HEK293 (cell line): ENCODE measurements at regions not wholly inside any gene's neighbourhood (a gene's known extent, or its start where the extent isn't known, plus 50 kb on each side); places are given as distances from the start of the nearest gene placed in this dataset.

ENCODE experiments used
- CTCF ChIA-PET: fragments of 350-600 bp; formaldehyde crosslinking; extraction: SDS; loops from one replicate; lab custom pipeline; 2021; ENCODE audit warnings: antibody characterized with exemption; lab: Yijun Ruan, JAX
- POLR2A ChIA-PET: fragments of 300-600 bp; formaldehyde crosslinking; extraction: SDS; loops from one replicate; lab custom pipeline; 2020; ENCODE audit warnings: antibody characterized with exemption, inconsistent platforms; lab: Yijun Ruan, JAX
- H3K27ac ChIP-seq: fragments of 200-500 bp; sonication (Bioruptor generic); 2 replicates; pipeline ENCODE4 v1.5.1; 2014; ENCODE audit warnings: low read depth, low read length, control low read depth, inconsistent platforms; ENCODE audit errors: extremely low read depth
- H3K36me3 ChIP-seq, 2 experiments: fragments of 200-500 bp in 1 of 2; sonication (Bioruptor generic) in 1 of 2; 1 replicate in 1 of 2; 2 replicates in 1 of 2; pipeline ENCODE4 v1.5.1; 2014 to 2017; ENCODE audit warnings: inconsistent platforms in 2 of 2, low read length in 2 of 2; ENCODE audit not compliant: control insufficient read depth in 2 of 2, insufficient read depth in 1 of 2
- H3K4me1 ChIP-seq: fragments of 200-500 bp; sonication (Bioruptor generic); 2 replicates; pipeline ENCODE4 v1.5.1; 2014; ENCODE audit warnings: mild to moderate bottlenecking, low read length, inconsistent platforms; ENCODE audit not compliant: control insufficient read depth, insufficient read depth
- H3K4me3 ChIP-seq: 2 replicates; pipeline ENCODE4 v1.5.1; 2011; ENCODE audit warnings: low read depth, mild to moderate bottlenecking, control low read depth, low read length, moderate library complexity
- H3K9me3 ChIP-seq: fragments of 200-500 bp; sonication (Bioruptor generic); 2 replicates; pipeline ENCODE4 v1.5.1; 2014; ENCODE audit warnings: low read depth, low read length, inconsistent platforms; ENCODE audit not compliant: control insufficient read depth, insufficient read depth
- GLIS1 ChIP-seq: fragments of 450-650 bp; formaldehyde crosslinking; IDR thresholded peaks from 2 replicates; pipeline ENCODE4 v1.5.1; 2016; ENCODE audit warnings: missing biosample characterization, missing genetic modification characterization
- GLIS2 ChIP-seq: fragments of 450-650 bp; formaldehyde crosslinking; IDR thresholded peaks from 2 replicates; pipeline ENCODE4 v1.5.1; 2016; ENCODE audit warnings: missing biosample characterization, missing genetic modification characterization
- HOXD13 ChIP-seq: sonication (generic); formaldehyde crosslinking; IDR thresholded peaks from 2 replicates; pipeline ENCODE4 v1.8.0; 2022; ENCODE audit warnings: missing genetic modification reagents, borderline replicate concordance
- MZF1 ChIP-seq: fragments of 450-650 bp; formaldehyde crosslinking; IDR thresholded peaks from 2 replicates; pipeline ENCODE4 v1.5.1; 2017; ENCODE audit warnings: missing biosample characterization, missing genetic modification characterization, borderline replicate concordance
- SALL2 ChIP-seq: fragments of 450-650 bp; formaldehyde crosslinking; IDR thresholded peaks from 2 replicates; pipeline ENCODE4 v1.5.0; 2017; ENCODE audit warnings: missing biosample characterization, mild to moderate bottlenecking, missing genetic modification characterization, borderline replicate concordance
- ZFHX2 ChIP-seq: fragments of 450-650 bp; formaldehyde crosslinking; conservative IDR thresholded peaks from 2 replicates; pipeline ENCODE4 v1.5.1; 2016; ENCODE audit warnings: missing biosample characterization, missing genetic modification characterization
- ZNF157 ChIP-seq: fragments of 450-650 bp; formaldehyde crosslinking; IDR thresholded peaks from 2 replicates; pipeline ENCODE4 v1.5.1; 2016; ENCODE audit warnings: missing biosample characterization, missing genetic modification characterization
- ZNF19 ChIP-seq: fragments of 450-650 bp; formaldehyde crosslinking; IDR thresholded peaks from 2 replicates; pipeline ENCODE4; 2016; ENCODE audit warnings: missing biosample characterization, missing genetic modification characterization, low read depth
- ZNF23 ChIP-seq: fragments of 450-650 bp; formaldehyde crosslinking; IDR thresholded peaks from 2 replicates; pipeline ENCODE4 v1.5.1; 2016; ENCODE audit warnings: missing biosample characterization, missing genetic modification characterization, borderline replicate concordance
- ZNF302 ChIP-seq: fragments of 450-650 bp; formaldehyde crosslinking; IDR thresholded peaks from 2 replicates; pipeline ENCODE4 v1.5.1; 2016; ENCODE audit warnings: missing biosample characterization, missing genetic modification characterization, low read depth
- ZNF350 ChIP-seq: fragments of 450-650 bp; formaldehyde crosslinking; IDR thresholded peaks from 2 replicates; pipeline ENCODE4 v1.5.0; 2017; ENCODE audit warnings: missing biosample characterization, mild to moderate bottlenecking, missing genetic modification characterization
- ZNF354C ChIP-seq: fragments of 450-650 bp; formaldehyde crosslinking; IDR thresholded peaks from 2 replicates; pipeline ENCODE4 v1.5.1; 2016; ENCODE audit warnings: missing biosample characterization, missing genetic modification characterization, low read depth, borderline replicate concordance
- ZNF391 ChIP-seq: fragments of 450-650 bp; formaldehyde crosslinking; IDR thresholded peaks from 2 replicates; pipeline ENCODE4 v1.5.1; 2016; ENCODE audit warnings: low read depth, missing biosample characterization, missing genetic modification characterization, borderline replicate concordance
- ZNF501 ChIP-seq: fragments of 450-650 bp; formaldehyde crosslinking; IDR thresholded peaks from 2 replicates; pipeline ENCODE4 v1.5.1; 2016; ENCODE audit warnings: missing biosample characterization, missing genetic modification characterization
- ZNF514 ChIP-seq: fragments of 450-650 bp; formaldehyde crosslinking; IDR thresholded peaks from 2 replicates; pipeline ENCODE4 v1.5.1; 2016; ENCODE audit warnings: missing biosample characterization, missing genetic modification characterization
- ZNF549 ChIP-seq: fragments of 450-650 bp; IDR thresholded peaks from 2 replicates; pipeline ENCODE4 v1.5.1; 2018; ENCODE audit warnings: missing biosample characterization, missing genetic modification characterization, mild to moderate bottlenecking, inconsistent platforms, moderate library complexity
- ZNF596 ChIP-seq: fragments of 450-650 bp; IDR thresholded peaks from 2 replicates; pipeline ENCODE4 v1.5.0; 2018; ENCODE audit warnings: missing biosample characterization, mild to moderate bottlenecking, missing genetic modification characterization, moderate library complexity
- ZNF629 ChIP-seq: fragments of 450-650 bp; formaldehyde crosslinking; IDR thresholded peaks from 2 replicates; pipeline ENCODE4 v1.5.1; 2017; ENCODE audit warnings: missing biosample characterization, missing genetic modification characterization
- ZNF658 ChIP-seq: fragments of 450-650 bp; formaldehyde crosslinking; IDR thresholded peaks from 2 replicates; pipeline ENCODE4; 2016; ENCODE audit warnings: missing biosample characterization, missing genetic modification characterization
- ZNF677 ChIP-seq: fragments of 450-650 bp; IDR thresholded peaks from 2 replicates; pipeline ENCODE4 v1.5.0; 2018; ENCODE audit warnings: missing biosample characterization, mild to moderate bottlenecking, missing genetic modification characterization, moderate library complexity
- ZNF707 ChIP-seq: fragments of 450-650 bp; formaldehyde crosslinking; IDR thresholded peaks from 2 replicates; pipeline ENCODE4 v1.5.1; 2016; ENCODE audit warnings: missing biosample characterization, missing genetic modification characterization
- ZNF747 ChIP-seq: fragments of 450-650 bp; formaldehyde crosslinking; IDR thresholded peaks from 2 replicates; pipeline ENCODE4 v1.5.1; 2016; ENCODE audit warnings: missing biosample characterization, missing genetic modification characterization
- ZNF76 ChIP-seq: fragments of 450-650 bp; formaldehyde crosslinking; IDR thresholded peaks from 2 replicates; pipeline ENCODE4; 2016; ENCODE audit warnings: low read depth, missing biosample characterization, missing genetic modification characterization, borderline replicate concordance
- ZNF776 ChIP-seq: fragments of 450-650 bp; formaldehyde crosslinking; IDR thresholded peaks from 2 replicates; pipeline ENCODE4 v1.5.0; 2017; ENCODE audit warnings: missing biosample characterization, missing genetic modification characterization, borderline replicate concordance
- ZNF843 ChIP-seq: fragments of 450-650 bp; formaldehyde crosslinking; IDR thresholded peaks from 2 replicates; pipeline ENCODE4 v1.5.1; 2016; ENCODE audit warnings: missing biosample characterization, missing genetic modification characterization
- ZXDB ChIP-seq: fragments of 450-650 bp; formaldehyde crosslinking; IDR thresholded peaks from 2 replicates; pipeline ENCODE4 v1.5.1; 2016; ENCODE audit warnings: missing biosample characterization, missing genetic modification characterization
- TF ChIP-seq, protein P1 (sequence below): fragments of 450-650 bp; formaldehyde crosslinking; IDR thresholded peaks from 2 replicates; pipeline ENCODE4 v1.5.1; 2017; ENCODE audit warnings: missing biosample characterization, missing genetic modification characterization
- TF ChIP-seq, protein P2 (sequence below): fragments of 450-650 bp; formaldehyde crosslinking; IDR thresholded peaks from 2 replicates; pipeline ENCODE4 v1.5.1; 2016; ENCODE audit warnings: missing biosample characterization, missing genetic modification characterization
- TF ChIP-seq, protein P3 (sequence below): fragments of 450-650 bp; formaldehyde crosslinking; IDR thresholded peaks from 2 replicates; pipeline ENCODE4 v1.5.1; 2016; ENCODE audit warnings: missing biosample characterization, missing genetic modification characterization, borderline replicate concordance
- TF ChIP-seq, protein P4 (sequence below): fragments of 450-650 bp; formaldehyde crosslinking; IDR thresholded peaks from 2 replicates; pipeline ENCODE4 v1.5.1; 2017; ENCODE audit warnings: missing biosample characterization, missing genetic modification characterization
- TF ChIP-seq, protein P5 (sequence below): fragments of 450-650 bp; formaldehyde crosslinking; IDR thresholded peaks from 2 replicates; pipeline ENCODE4 v1.5.1; 2017; ENCODE audit warnings: missing biosample characterization, missing genetic modification characterization

DNA sequence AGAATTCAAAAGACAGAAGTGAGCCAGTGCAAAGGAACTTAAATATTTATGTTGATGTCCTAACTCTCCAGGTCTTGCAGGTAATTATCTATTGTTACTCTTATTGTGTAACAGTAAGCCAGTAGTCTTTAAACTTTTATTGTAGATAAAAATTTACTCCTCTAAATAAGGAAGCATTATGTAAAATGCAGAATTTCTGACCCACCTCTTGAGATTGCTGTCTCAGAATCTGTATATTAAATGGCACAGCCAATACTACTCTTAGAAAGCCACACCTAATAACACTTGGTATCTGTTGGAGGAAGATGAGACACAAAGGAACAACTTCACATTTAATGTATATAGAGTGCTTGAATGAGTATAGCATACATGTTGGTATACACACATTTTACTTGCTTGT, 613.5 kb upstream of the ZNF804A start:
- ChIA-PET POLR2A (no interaction called here), CTCF (no interaction called here)
- Histone ChIP-seq H3K9me3 (no peaks in the 10 kb centered on the region), H3K4me3 (no peak overlapping the region), H3K36me3 (no peaks in the 10 kb centered on the region), H3K4me1 (no peaks in the 10 kb centered on the region), H3K27ac (no peak overlapping the region)
- no peak for TF ChIP-seq ZNF843
- no peak for TF ChIP-seq GLIS1 (tag by site-specific recombination)
- TF ChIP-seq ZNF76 (tag by site-specific recombination) = no peak
- TF ChIP-seq, protein P1, sequence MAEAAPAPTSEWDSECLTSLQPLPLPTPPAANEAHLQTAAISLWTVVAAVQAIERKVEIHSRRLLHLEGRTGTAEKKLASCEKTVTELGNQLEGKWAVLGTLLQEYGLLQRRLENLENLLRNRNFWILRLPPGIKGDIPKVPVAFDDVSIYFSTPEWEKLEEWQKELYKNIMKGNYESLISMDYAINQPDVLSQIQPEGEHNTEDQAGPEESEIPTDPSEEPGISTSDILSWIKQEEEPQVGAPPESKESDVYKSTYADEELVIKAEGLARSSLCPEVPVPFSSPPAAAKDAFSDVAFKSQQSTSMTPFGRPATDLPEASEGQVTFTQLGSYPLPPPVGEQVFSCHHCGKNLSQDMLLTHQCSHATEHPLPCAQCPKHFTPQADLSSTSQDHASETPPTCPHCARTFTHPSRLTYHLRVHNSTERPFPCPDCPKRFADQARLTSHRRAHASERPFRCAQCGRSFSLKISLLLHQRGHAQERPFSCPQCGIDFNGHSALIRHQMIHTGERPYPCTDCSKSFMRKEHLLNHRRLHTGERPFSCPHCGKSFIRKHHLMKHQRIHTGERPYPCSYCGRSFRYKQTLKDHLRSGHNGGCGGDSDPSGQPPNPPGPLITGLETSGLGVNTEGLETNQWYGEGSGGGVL (tag by site-specific recombination) = no peak
- TF ChIP-seq ZNF501 (tag by site-specific recombination) = no peak
- no peak for TF ChIP-seq SALL2 (tag by site-specific recombination)
- TF ChIP-seq ZNF391 = no peak
- TF ChIP-seq ZNF596 (tag by site-specific recombination) = no peak
- no peak for TF ChIP-seq ZXDB (tag by site-specific recombination)
- TF ChIP-seq HOXD13 = no peak
- no peak for TF ChIP-seq ZNF302 (tag by site-specific recombination)
- TF ChIP-seq, protein P2, sequence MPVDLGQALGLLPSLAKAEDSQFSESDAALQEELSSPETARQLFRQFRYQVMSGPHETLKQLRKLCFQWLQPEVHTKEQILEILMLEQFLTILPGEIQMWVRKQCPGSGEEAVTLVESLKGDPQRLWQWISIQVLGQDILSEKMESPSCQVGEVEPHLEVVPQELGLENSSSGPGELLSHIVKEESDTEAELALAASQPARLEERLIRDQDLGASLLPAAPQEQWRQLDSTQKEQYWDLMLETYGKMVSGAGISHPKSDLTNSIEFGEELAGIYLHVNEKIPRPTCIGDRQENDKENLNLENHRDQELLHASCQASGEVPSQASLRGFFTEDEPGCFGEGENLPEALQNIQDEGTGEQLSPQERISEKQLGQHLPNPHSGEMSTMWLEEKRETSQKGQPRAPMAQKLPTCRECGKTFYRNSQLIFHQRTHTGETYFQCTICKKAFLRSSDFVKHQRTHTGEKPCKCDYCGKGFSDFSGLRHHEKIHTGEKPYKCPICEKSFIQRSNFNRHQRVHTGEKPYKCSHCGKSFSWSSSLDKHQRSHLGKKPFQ (tag by site-specific recombination) = no peak
- no peak for TF ChIP-seq ZNF549
- TF ChIP-seq ZNF629 (tag by site-specific recombination) = no peak
- no peak for TF ChIP-seq ZNF658 (tag by site-specific recombination)

DNA sequence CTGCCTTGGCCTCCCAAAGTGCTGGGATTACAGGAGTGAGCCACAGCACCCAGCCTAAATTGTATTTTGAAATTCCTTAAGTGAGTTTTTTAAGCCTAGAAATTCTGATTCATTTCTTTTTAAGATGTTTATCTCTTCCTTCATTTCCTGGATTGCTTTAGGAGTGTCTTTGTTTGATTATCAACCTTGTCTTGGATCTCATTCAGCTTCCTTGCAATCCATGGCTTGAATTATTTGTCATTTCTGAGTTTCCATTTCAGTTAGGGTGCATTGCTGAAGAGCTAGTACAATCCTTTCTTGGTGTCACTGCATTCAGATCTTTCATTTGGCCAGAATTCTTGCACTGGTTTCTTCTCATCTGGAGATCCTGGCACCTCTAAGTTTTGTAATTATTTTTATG, 606.4 kb upstream of the ZNF804A start:
- ChIA-PET POLR2A (no interaction called here), CTCF (no interaction called here)
- Histone ChIP-seq H3K9me3 (no peaks in the 10 kb centered on the region; the same call in 1 of the 2 replicates), H3K36me3 (no peaks in the 10 kb centered on the region), H3K4me1 (peaks cover 4% of the 10 kb centered on the region; the same call in 1 of the 2 replicates), H3K4me3 (no peak overlapping the region), H3K27ac (no peak overlapping the region)
- TF ChIP-seq ZNF23 (no peak), ZNF354C (no peak), ZNF707 (tag by site-specific recombination) (no peak), ZFHX2 (no peak), ZNF677 (tag by site-specific recombination) (no peak), ZNF514 (tag by site-specific recombination) (no peak), ZNF19 (no peak), ZNF596 (tag by site-specific recombination) (no peak), ZNF747 (tag by site-specific recombination) (no peak), ZNF350 (tag by site-specific recombination) (no peak), ZNF157 (no peak), MZF1 (tag by site-specific recombination) (no peak), ZNF776 (tag by site-specific recombination) (no peak), GLIS2 (no peak)
- TF ChIP-seq, protein P3, sequence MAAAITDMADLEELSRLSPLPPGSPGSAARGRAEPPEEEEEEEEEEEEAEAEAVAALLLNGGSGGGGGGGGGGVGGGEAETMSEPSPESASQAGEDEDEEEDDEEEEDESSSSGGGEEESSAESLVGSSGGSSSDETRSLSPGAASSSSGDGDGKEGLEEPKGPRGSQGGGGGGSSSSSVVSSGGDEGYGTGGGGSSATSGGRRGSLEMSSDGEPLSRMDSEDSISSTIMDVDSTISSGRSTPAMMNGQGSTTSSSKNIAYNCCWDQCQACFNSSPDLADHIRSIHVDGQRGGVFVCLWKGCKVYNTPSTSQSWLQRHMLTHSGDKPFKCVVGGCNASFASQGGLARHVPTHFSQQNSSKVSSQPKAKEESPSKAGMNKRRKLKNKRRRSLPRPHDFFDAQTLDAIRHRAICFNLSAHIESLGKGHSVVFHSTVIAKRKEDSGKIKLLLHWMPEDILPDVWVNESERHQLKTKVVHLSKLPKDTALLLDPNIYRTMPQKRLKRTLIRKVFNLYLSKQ (tag by site-specific recombination) = no peak
- TF ChIP-seq, protein P4, sequence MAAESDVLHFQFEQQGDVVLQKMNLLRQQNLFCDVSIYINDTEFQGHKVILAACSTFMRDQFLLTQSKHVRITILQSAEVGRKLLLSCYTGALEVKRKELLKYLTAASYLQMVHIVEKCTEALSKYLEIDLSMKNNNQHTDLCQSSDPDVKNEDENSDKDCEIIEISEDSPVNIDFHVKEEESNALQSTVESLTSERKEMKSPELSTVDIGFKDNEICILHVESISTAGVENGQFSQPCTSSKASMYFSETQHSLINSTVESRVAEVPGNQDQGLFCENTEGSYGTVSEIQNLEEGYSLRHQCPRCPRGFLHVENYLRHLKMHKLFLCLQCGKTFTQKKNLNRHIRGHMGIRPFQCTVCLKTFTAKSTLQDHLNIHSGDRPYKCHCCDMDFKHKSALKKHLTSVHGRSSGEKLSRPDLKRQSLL (tag by site-specific recombination) = no peak
- TF ChIP-seq, protein P5, sequence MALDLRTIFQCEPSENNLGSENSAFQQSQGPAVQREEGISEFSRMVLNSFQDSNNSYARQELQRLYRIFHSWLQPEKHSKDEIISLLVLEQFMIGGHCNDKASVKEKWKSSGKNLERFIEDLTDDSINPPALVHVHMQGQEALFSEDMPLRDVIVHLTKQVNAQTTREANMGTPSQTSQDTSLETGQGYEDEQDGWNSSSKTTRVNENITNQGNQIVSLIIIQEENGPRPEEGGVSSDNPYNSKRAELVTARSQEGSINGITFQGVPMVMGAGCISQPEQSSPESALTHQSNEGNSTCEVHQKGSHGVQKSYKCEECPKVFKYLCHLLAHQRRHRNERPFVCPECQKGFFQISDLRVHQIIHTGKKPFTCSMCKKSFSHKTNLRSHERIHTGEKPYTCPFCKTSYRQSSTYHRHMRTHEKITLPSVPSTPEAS (tag by site-specific recombination) = no peak
